Heart left ventricle (tissue), 16 donors: ENCODE measurements at regions not wholly inside any gene's neighbourhood (a gene's known extent, or its start where the extent isn't known, plus 50 kb on each side); places are given as distances from the start of the nearest gene placed in this dataset.

Experiments used
- ATAC-seq, 4 donors: fragments of 200-7000 bp; cut with Tn5 transposase; one replicate each; pipeline ENCODE4 v1.9.1; 2020 to 2022; ENCODE audit warnings: moderate library complexity in 4 of 4, mild to moderate bottlenecking in 3 of 4, moderate number of reproducible peaks in 1 of 4
- DNase-seq, 5 donors: peaks; one replicate each; pipeline ENCODE4 v3.0.0-alpha.2; 2020
- H3K27ac ChIP-seq, 12 donors: fragments of 200-600 bp; sonication (generic) in 4 of 12; one replicate each; pipeline versions ENCODE4 v1.5.0 to v1.8.0; 2016 to 2022; ENCODE audit warnings: mild to moderate bottlenecking in 2 of 12
- H3K27me3 ChIP-seq, 9 donors: fragments of 200-600 bp; sonication (generic) in 2 of 9; one replicate each; pipeline versions ENCODE4 v1.5.1 to v1.8.0; 2016 to 2022; ENCODE audit warnings: mild to moderate bottlenecking in 3 of 9
- H3K36me3 ChIP-seq, 9 donors: fragments of 200-600 bp; sonication (generic) in 2 of 9; one replicate each; pipeline versions ENCODE4 v1.5.0 to v1.8.0; 2018 to 2022; ENCODE audit warnings: mild to moderate bottlenecking in 2 of 9
- H3K4me1 ChIP-seq, 12 donors: fragments of 200-600 bp; sonication (generic) in 4 of 12; one replicate each; pipeline versions ENCODE4 v1.5.0 to v1.8.0; 2016 to 2022; ENCODE audit warnings: mild to moderate bottlenecking in 3 of 12
- H3K4me3 ChIP-seq, 12 donors: fragments of 200-600 bp; sonication (generic) in 4 of 12; one replicate each; pipeline versions ENCODE4 v1.5.0 to v1.8.0; 2017 to 2022; ENCODE audit warnings: mild to moderate bottlenecking in 9 of 12, moderate library complexity in 4 of 12
- H3K9me3 ChIP-seq, 12 donors: fragments of 200-600 bp; sonication (generic) in 4 of 12; one replicate each; pipeline versions ENCODE4 v1.5.0 to v1.8.0; 2016 to 2022; ENCODE audit warnings: mild to moderate bottlenecking in 1 of 12
- CTCF ChIP-seq, 12 donors: fragments of 200-600 bp; sonication (generic) in 4 of 12; IDR thresholded peaks; one replicate each; pipeline versions ENCODE4 v1.5.0 to v1.8.0; 2018 to 2022; ENCODE audit warnings: antibody characterized with exemption in 12 of 12, mild to moderate bottlenecking in 5 of 12
- POLR2A ChIP-seq, 2 donors: fragments of 450-650 bp; IDR thresholded peaks; one replicate each; pipeline ENCODE4 v1.6.1; 2017; ENCODE audit warnings: antibody characterized with exemption in 2 of 2, mild to moderate bottlenecking in 2 of 2, moderate library complexity in 2 of 2
- WGBS, 4 donors: extraction: QIAGEN DNeasy Blood & Tissue Kit in 2 of 4; methylation state at CpG; one replicate each; pipeline versions ENCODE4 v1.1.5 to v1.1.7; 2013 to 2018; 5-methylcytosine and 5-hydroxymethylcytosine counted together
- intact Hi-C, 10 donors: fragments of 100-400 bp; cut with DNase I; formaldehyde crosslinking; loops; one replicate each; pipeline versions ENCODE4 v1.11.1 to v1.14.2; 2022
- donor health status: ischemic (EF 13 %, LVEDD 7.1; RV severe dilation, severe dysfunction).
- donor health status: healthy with polysubstance abuse.
- donor health status: DM: no; HTN: yes; CAD: no.
- donor health status: DM: no; HTN: no; CAD: no.
- donor health status: ischemic (EF 25% LVEDD 6.9; RV normal size, moderate dysfunction).
- donor health status: ischemic (EF 25% LVEDD 5.7; RV mildly dilated, moderate dysfunction).
- donor health status: healthy.
- donor health status: DM: yes; HTN: yes; CAD: no.
- donor health status: ischemic (EF 35%, LVEDD 5.7; RV mildly dilated, moderate dysfunction).
- donor health status: nonischemic (EF 11% LVEDD 7.7; RV severe dilation, severe dysfunction).
- donor health status: DM: yes; HTN: yes; CAD: no.
- donor health status: PGD.
- donor health status: ischemic (EF 29% LVEDD 5.4; RV normal size, mild dysfunction).
- donor health status: nonischemic (EF 23%, LVEDD 6.1; RV moderate dilation, normal function).

- ATAC-seq (no peak), DNase-seq (no peak)
- Histone ChIP-seq H3K27ac (no peak overlapping the region), H3K4me3 (no peak overlapping the region), H3K27me3 (no peaks in the 10 kb centered on the region), H3K4me1 (no peaks in the 10 kb centered on the region), H3K36me3 (no peaks in the 10 kb centered on the region), H3K9me3 (no peaks in the 10 kb centered on the region)
- intact Hi-C loops: no loop called here
- TF ChIP-seq CTCF (IDR thresholded peaks at IDR 0.05): no peak
- no peak for TF ChIP-seq POLR2A (IDR thresholded peaks at IDR 0.05)
Measured at GRCh38 chr3:18572809-18573208, 147.7 kb upstream of the SATB1 start.

- Histone ChIP-seq H3K27me3 (no peaks in the 10 kb centered on the region), H3K36me3 (no peaks in the 10 kb centered on the region), H3K27ac (no peak overlapping the region), H3K9me3 (no peaks in the 10 kb centered on the region), H3K4me1 (no peaks in the 10 kb centered on the region), H3K4me3 (no peak overlapping the region)
- no peak for TF ChIP-seq POLR2A (IDR thresholded peaks at IDR 0.05)
- no peak for TF ChIP-seq CTCF (IDR thresholded peaks at IDR 0.05)
- no peak for ATAC-seq
- intact Hi-C loops: loop anchor here in 4 of 10 donors (10.0 kb wide), 3 partner anchors 188 to 418 kb away; no protein-coding TSS in a partner anchor
- no peak for DNase-seq
Measured at GRCh38 chr3:18567293-18567692, 142.2 kb upstream of the SATB1 start.

- TF ChIP-seq POLR2A (IDR thresholded peaks at IDR 0.05) (no peak), CTCF (IDR thresholded peaks at IDR 0.05) (no peak)
- H3K27ac ChIP-seq: no peak overlapping the region
- H3K27me3 ChIP-seq: no peaks in the 10 kb centered on the region
- no peak overlapping the region for H3K4me3 ChIP-seq
- peaks cover 0 to 6% (median 0%) of the 10 kb centered on the region in 12 donors for H3K4me1 ChIP-seq
- DNase-seq (no peak), ATAC-seq (no peak)
- H3K9me3 ChIP-seq: no peaks in the 10 kb centered on the region
- intact Hi-C loops: loop anchor here in 7 of 10 donors (5.0 to 10.0 kb wide), 4 partner anchors 192 to 425 kb away; no protein-coding TSS in a partner anchor
- H3K36me3 ChIP-seq: no peaks in the 10 kb centered on the region
- WGBS, 4 donors: 64 to 74% (median 67%) methylated on average over 1 of the region's 1 CpG
Measured at GRCh38 chr3:18562364-18563154, 137.4 kb upstream of the SATB1 start.

- intact Hi-C loops: loop anchor here in 6 of 10 donors (2.0 to 5.0 kb wide), 5 partner anchors 198 to 469 kb away; no protein-coding TSS in a partner anchor
Measured at GRCh38 chr3:18559331-18559842, 134.2 kb upstream of the SATB1 start.

More at GRCh38 chr3:18559331-18559842, 134.2 kb upstream of the SATB1 start:
- Histone ChIP-seq H3K36me3 (no peaks in the 10 kb centered on the region), H3K4me1 (peaks cover 0 to 10% (median 0%) of the 10 kb centered on the region in 12 donors), H3K9me3 (no peaks in the 10 kb centered on the region), H3K27ac (no peak overlapping the region), H3K4me3 (no peak overlapping the region), H3K27me3 (no peaks in the 10 kb centered on the region)
- DNase-seq (peak in 1 of 5 donors; percentile 6), ATAC-seq (peak in 3 of 4 donors; percentile 32 to 59 (median 54))
- TF ChIP-seq POLR2A (IDR thresholded peaks at IDR 0.05) (no peak), CTCF (IDR thresholded peaks at IDR 0.05) (peak; percentile 43 to 70 (median 62))
- WGBS, 4 donors: 7 to 12% (median 10%) methylated on average over 5 of the region's 5 CpGs
